H1 (cell line): ENCODE measurements at regions not wholly inside any gene's neighbourhood (a gene's known extent, or its start where the extent isn't known, plus 50 kb on each side); places are given as distances from the start of the nearest gene placed in this dataset.

ENCODE experiments used
- CTCF ChIA-PET: fragments of 300-600 bp; sonication (Branson Sonifier 250); formaldehyde crosslinking; loops from one replicate; lab custom pipeline; 2021; ENCODE audit not compliant: partially characterized antibody; lab: Charles Lee
- POLR2A ChIA-PET: fragments of 300-600 bp; sonication (Branson Sonifier 250); formaldehyde crosslinking; loops from one replicate; lab custom pipeline; 2021; ENCODE audit warnings: inconsistent platforms; ENCODE audit not compliant: partially characterized antibody; lab: Charles Lee
- DNase-seq, 2 experiments: peaks; one replicate each; pipeline versions ENCODE4 v3.0.0 to v3.0.0-alpha.2; 2010 to 2022; ENCODE audit warnings: low spot score in 2 of 2, low read depth in 1 of 2, mixed read lengths in 1 of 2
- FAIRE-seq: peaks from 2 replicates; lab custom pipeline; 2011; peaks lifted over from hg19 to GRCh38; lab: Jason Lieb, UNC
- H2AFZ ChIP-seq: 2 replicates; pipeline ENCODE4 v1.8.1; 2012; ENCODE audit warnings: low read length, inconsistent platforms
- H2AK5ac ChIP-seq: 2 replicates; pipeline ENCODE4 v1.6.1; 2013; ENCODE audit warnings: low read depth, low read length
- H2BK120ac ChIP-seq: replicated peaks from 2 replicates; pipeline ENCODE3; 2013; ENCODE audit warnings: low read depth, low read length, inconsistent platforms
- H2BK12ac ChIP-seq: 2 replicates; pipeline ENCODE4 v1.6.1; 2013; ENCODE audit warnings: low read depth, low read length
- H2BK15ac ChIP-seq: 2 replicates; pipeline ENCODE4 v1.6.1; 2013; ENCODE audit warnings: low read length
- H2BK20ac ChIP-seq: 2 replicates; pipeline ENCODE4 v1.6.1; 2013; ENCODE audit warnings: low read length
- H2BK5ac ChIP-seq: 2 replicates; pipeline ENCODE4 v1.6.1; 2013; ENCODE audit warnings: low read depth, low read length
- H3K14ac ChIP-seq: 2 replicates; pipeline ENCODE4 v1.6.1; 2013; ENCODE audit warnings: inconsistent platforms; ENCODE audit not compliant: insufficient read length
- H3K18ac ChIP-seq: 2 replicates; pipeline ENCODE4 v1.6.1; 2013; ENCODE audit warnings: low read length; ENCODE audit errors: extremely low read depth
- H3K23ac ChIP-seq: 2 replicates; pipeline ENCODE4 v1.6.1; 2013; ENCODE audit warnings: inconsistent platforms; ENCODE audit not compliant: insufficient read length
- H3K23me2 ChIP-seq: 2 replicates; pipeline ENCODE4 v1.6.1; 2013; ENCODE audit warnings: low read depth, low read length
- H3K27ac ChIP-seq: 2 replicates; pipeline ENCODE4 v1.6.1; 2011; ENCODE audit warnings: low read depth, low read length, inconsistent platforms
- H3K27me3 ChIP-seq, 4 experiments: replicated peaks in 1 of 4; 1 replicate in 1 of 4; 2 replicates in 3 of 4; pipeline versions ENCODE4 v1.6.1 to v1.8.1; 2011 to 2013; ENCODE audit warnings: low read length in 3 of 4, mild to moderate bottlenecking in 3 of 4, inconsistent platforms in 2 of 4, mixed read lengths in 2 of 4, moderate library complexity in 1 of 4; ENCODE audit not compliant: control insufficient read depth in 3 of 4, insufficient read depth in 3 of 4; ENCODE audit errors: extremely low read depth in 1 of 4
- H3K36me3 ChIP-seq, 4 experiments: 2 replicates each; pipeline versions ENCODE4 v1.6.1 to v1.8.1; 2011 to 2013; ENCODE audit warnings: mild to moderate bottlenecking in 4 of 4, low read length in 3 of 4, moderate library complexity in 2 of 4, control low read depth in 1 of 4, inconsistent platforms in 1 of 4; ENCODE audit not compliant: insufficient read depth in 4 of 4, control insufficient read depth in 2 of 4
- H3K4ac ChIP-seq: replicated peaks from 2 replicates; pipeline ENCODE3; 2013; ENCODE audit warnings: low read length, low read depth, mixed read lengths, inconsistent platforms; ENCODE audit not compliant: insufficient read length
- H3K4me1 ChIP-seq, 4 experiments: replicated peaks in 1 of 4; 1 replicate in 1 of 4; 2 replicates in 3 of 4; pipeline versions ENCODE4 v1.6.1 to v1.8.1; 2011 to 2013; ENCODE audit warnings: low read length in 3 of 4, inconsistent platforms in 2 of 4, mixed read lengths in 1 of 4; ENCODE audit not compliant: insufficient read depth in 4 of 4, control insufficient read depth in 3 of 4
- H3K4me2 ChIP-seq, 2 experiments: 2 replicates each; pipeline versions ENCODE4 v1.6.1 to v1.8.1; 2011 to 2013; ENCODE audit warnings: low read depth in 2 of 2, low read length in 2 of 2, control low read depth in 1 of 2, inconsistent platforms in 1 of 2, mild to moderate bottlenecking in 1 of 2; ENCODE audit not compliant: insufficient read depth in 1 of 2
- H3K4me3 ChIP-seq, 4 experiments: fragments of 200-600, 300-600 bp in 1 of 4; sonication (generic), shearing (Covaris generic), sonication (Bioruptor Twin) in 1 of 4; 2 replicates each; pipeline versions ENCODE4 v1.5.1 to v1.8.1; 2011 to 2016; ENCODE audit warnings: low read length in 4 of 4, low read depth in 3 of 4, control low read depth in 2 of 4, inconsistent platforms in 2 of 4, mild to moderate bottlenecking in 2 of 4, mixed read lengths in 1 of 4, moderate library complexity in 1 of 4; ENCODE audit not compliant: insufficient read depth in 2 of 4; ENCODE audit errors: extremely low read depth in 1 of 4
- H3K56ac ChIP-seq: replicated peaks from 2 replicates; pipeline ENCODE3; 2013; ENCODE audit warnings: low read depth, mild to moderate bottlenecking, mixed read lengths, low read length, inconsistent platforms; ENCODE audit not compliant: insufficient read length
- H3K79me1 ChIP-seq: 2 replicates; pipeline ENCODE4 v1.6.1; 2013; ENCODE audit warnings: low read depth, low read length, control low read depth
- H3K79me2 ChIP-seq, 2 experiments: 2 replicates each; pipeline versions ENCODE4 v1.6.1 to v1.8.1; 2012 to 2013; ENCODE audit warnings: low read length in 2 of 2, mild to moderate bottlenecking in 2 of 2, inconsistent platforms in 1 of 2; ENCODE audit not compliant: insufficient read depth in 2 of 2, control insufficient read depth in 1 of 2
- H3K9ac ChIP-seq, 4 experiments: replicated peaks in 1 of 4; 1 replicate in 1 of 4; 2 replicates in 3 of 4; pipeline versions ENCODE4 v1.6.1 to v1.8.1; 2011 to 2013; ENCODE audit warnings: low read depth in 3 of 4, low read length in 3 of 4, control low read depth in 2 of 4, mild to moderate bottlenecking in 2 of 4, moderate library complexity in 2 of 4, inconsistent platforms in 1 of 4; ENCODE audit errors: extremely low read depth in 1 of 4
- H3K9me3 ChIP-seq, 2 experiments: 2 replicates each; pipeline versions ENCODE4 v1.6.1 to v1.8.1; 2012 to 2013; ENCODE audit warnings: mild to moderate bottlenecking in 2 of 2, moderate library complexity in 2 of 2, control low read depth in 1 of 2, inconsistent platforms in 1 of 2, low read depth in 1 of 2, low read length in 1 of 2, mixed read lengths in 1 of 2; ENCODE audit not compliant: insufficient read depth in 2 of 2
- H4K20me1 ChIP-seq, 2 experiments: replicated peaks in 1 of 2; 2 replicates each; pipeline versions ENCODE3 to v1.8.1; 2011 to 2013; ENCODE audit warnings: inconsistent platforms in 2 of 2, low read length in 2 of 2, mild to moderate bottlenecking in 1 of 2; ENCODE audit not compliant: insufficient read depth in 2 of 2, control insufficient read depth in 1 of 2
- H4K5ac ChIP-seq: 2 replicates; pipeline ENCODE4 v1.6.1; 2013; ENCODE audit warnings: low read length, low read depth, mixed read lengths, inconsistent platforms; ENCODE audit not compliant: insufficient read length
- H4K8ac ChIP-seq: 2 replicates; pipeline ENCODE4 v1.8.0; 2013; ENCODE audit warnings: mild to moderate bottlenecking, moderate library complexity, low read length, inconsistent platforms; ENCODE audit not compliant: insufficient read depth; ENCODE audit errors: extremely low read depth
- H4K91ac ChIP-seq: replicated peaks from 2 replicates; pipeline ENCODE3; 2013; ENCODE audit warnings: low read length, mixed read lengths, inconsistent platforms; ENCODE audit not compliant: insufficient read length
- EZH2 ChIP-seq: fragments of 200-600 bp; sonication (generic); IDR thresholded peaks from 2 replicates; pipeline ENCODE4 v1.7.1; 2012; ENCODE audit warnings: low read depth, mild to moderate bottlenecking, moderate library complexity, low read length, inconsistent platforms; ENCODE audit not compliant: severe bottlenecking
- FOSL1 ChIP-seq: IDR thresholded peaks from 2 replicates; pipeline ENCODE4 v1.6.1; 2011; ENCODE audit warnings: mild to moderate bottlenecking, low read depth, low read length, moderate library complexity; ENCODE audit not compliant: insufficient read depth
- GABPA ChIP-seq: IDR thresholded peaks from 2 replicates; pipeline ENCODE4 v1.6.1; 2011; ENCODE audit warnings: mild to moderate bottlenecking, low read length, moderate library complexity, borderline replicate concordance; ENCODE audit not compliant: insufficient read depth
- MAFK ChIP-seq: IDR thresholded peaks from 2 replicates; pipeline ENCODE4 v1.6.1; 2012; ENCODE audit warnings: low read depth, mild to moderate bottlenecking, improper control_type of control experiment, low read length
- RFX5 ChIP-seq: IDR thresholded peaks from 2 replicates; pipeline ENCODE4 v1.6.1; 2011; ENCODE audit warnings: low read depth, low read length, improper control_type of control experiment, borderline replicate concordance
- WGBS, 2 experiments: shearing (Covaris generic) in 1 of 2; methylation state at CpG; one replicate each; pipeline versions ENCODE4 v1.1.6 to v1.1.7; 2013 to 2015; ENCODE audit warnings: low lambda C conversion rate in 2 of 2, mixed read lengths in 2 of 2, inconsistent platforms in 1 of 2, low coverage in 1 of 2, missing lambda C conversion rate in 1 of 2; ENCODE audit not compliant: insufficient replicate concordance in 2 of 2, insufficient coverage in 1 of 2, insufficient read length in 1 of 2; ENCODE audit errors: extremely low coverage in 1 of 2, missing lambda C conversion rate in 1 of 2; 5-methylcytosine and 5-hydroxymethylcytosine counted together
- TF ChIP-seq, protein P1 (sequence below): IDR thresholded peaks from 2 replicates; pipeline ENCODE4 v1.6.1; 2012; ENCODE audit warnings: inconsistent platforms

DNA sequence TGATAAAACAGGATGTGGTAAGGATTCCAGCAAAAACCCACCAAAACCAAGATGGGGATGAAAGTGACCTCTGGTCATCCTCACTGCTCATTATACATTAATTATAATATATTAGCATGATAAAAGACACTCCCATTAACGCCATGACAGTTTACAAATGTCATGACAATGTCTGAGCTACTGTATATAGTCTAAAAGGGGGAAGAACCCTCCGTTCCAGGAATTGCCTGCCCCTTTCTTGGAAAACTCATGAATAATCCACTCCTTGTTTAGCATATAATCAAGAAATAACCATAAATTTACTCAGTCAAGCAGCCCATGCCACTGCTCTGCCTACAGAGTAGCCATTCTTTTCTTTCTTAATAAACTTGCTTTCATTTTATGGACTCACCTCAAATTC, 96.4 kb upstream of the VLDLR start:
- 94% methylated on average over 2 of the region's 2 CpGs; no CpG with 5 or more reads in 1 of the 2 experiments for WGBS, 2 experiments
- Histone ChIP-seq H3K4me1 (peaks cover 0 to 5% (median 0%) of the 10 kb centered on the region in 4 experiments; a peak in 2 of 7 replicates), H2BK12ac (no peak overlapping the region), H4K8ac (no peak overlapping the region), H3K27ac (no peak overlapping the region), H3K23me2 (no peaks in the 10 kb centered on the region), H2AFZ (no peak overlapping the region), H2BK20ac (no peak overlapping the region), H2AK5ac (no peak overlapping the region), H4K91ac (no peak overlapping the region), H3K56ac (no peak overlapping the region), H3K18ac (no peak overlapping the region), H2BK120ac (no peak overlapping the region), H3K36me3 (peaks cover 0 to 5% (median 1%) of the 10 kb centered on the region in 4 experiments; a peak in 1 of 8 replicates), H3K79me1 (no peaks in the 10 kb centered on the region), H3K27me3 (no peaks in the 10 kb centered on the region), H2BK5ac (no peak overlapping the region), H3K9me3 (no peaks in the 10 kb centered on the region), H3K4me2 (no peak overlapping the region), H2BK15ac (no peak overlapping the region), H3K4ac (no peak overlapping the region), H3K4me3 (no peak overlapping the region), H3K79me2 (no peaks in the 10 kb centered on the region), H4K20me1 (no peaks in the 10 kb centered on the region), H3K23ac (no peak overlapping the region), H3K9ac (no peak overlapping the region), H3K14ac (no peak overlapping the region), H4K5ac (no peak overlapping the region)
- DNase-seq, result no peak
- ChIA-PET CTCF (no interaction called here), POLR2A (no interaction called here)
- FAIRE-seq, result no peak
- no peak for TF ChIP-seq RFX5
- TF ChIP-seq MAFK, result no peak
- TF ChIP-seq, protein P1, sequence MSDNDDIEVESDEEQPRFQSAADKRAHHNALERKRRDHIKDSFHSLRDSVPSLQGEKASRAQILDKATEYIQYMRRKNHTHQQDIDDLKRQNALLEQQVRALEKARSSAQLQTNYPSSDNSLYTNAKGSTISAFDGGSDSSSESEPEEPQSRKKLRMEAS, result no peak
- TF ChIP-seq GABPA, result no peak
- TF ChIP-seq EZH2, result no peak
- no peak for TF ChIP-seq FOSL1
